ENCODE measurements at regions not wholly inside any gene's neighbourhood (a gene's known extent, or its start where the extent isn't known, plus 50 kb on each side); places are given as distances from the start of the nearest gene placed in this dataset.

GRCh38 chr15:53454843-53455721 is 304.4 kb downstream of the WDR72 start:
- TF ChIP-seq CTCF (IDR thresholded peaks at IDR 0.05) (no peak), POLR2A (IDR thresholded peaks at IDR 0.05) (no peak)
